Astrocyte of the hippocampus (primary cell): ENCODE measurements at regions not wholly inside any gene's neighbourhood (a gene's known extent, or its start where the extent isn't known, plus 50 kb on each side); places are given as distances from the start of the nearest gene placed in this dataset.

ENCODE experiments used
- DNase-seq: peaks from one replicate; pipeline ENCODE4 v3.0.0; 2011; ENCODE audit warnings: low read depth, low spot score

GRCh38 chrX:114332766-114333165, 251.1 kb upstream of the HTR2C start:
- DNase-seq = no peak

DNA sequence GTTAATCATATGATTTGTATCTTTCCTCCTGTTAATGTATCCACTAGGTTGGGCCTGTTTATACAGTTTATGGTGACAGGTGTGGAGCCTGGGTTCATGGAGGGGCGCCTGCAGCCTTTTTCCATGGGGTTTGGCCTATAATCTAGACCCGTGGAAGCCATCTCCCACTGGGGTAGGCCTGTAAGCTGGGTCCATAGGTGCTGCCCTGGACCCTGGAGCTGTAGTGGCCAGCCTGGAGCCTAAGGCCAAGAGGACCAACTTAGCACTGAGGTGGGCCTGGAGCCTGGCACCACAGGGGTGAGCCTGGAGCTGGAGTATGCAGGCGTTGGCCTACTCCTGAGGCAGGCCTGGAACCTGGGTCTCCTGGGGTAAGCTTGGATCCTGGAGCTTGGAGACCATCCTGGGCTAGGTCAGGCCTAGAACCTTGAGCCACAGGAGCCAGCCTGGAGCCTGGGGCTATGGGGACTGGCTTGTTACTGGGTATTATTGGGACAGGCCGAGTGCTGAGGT, 249.4 kb upstream of the HTR2C start:
- no peak for DNase-seq

DNA sequence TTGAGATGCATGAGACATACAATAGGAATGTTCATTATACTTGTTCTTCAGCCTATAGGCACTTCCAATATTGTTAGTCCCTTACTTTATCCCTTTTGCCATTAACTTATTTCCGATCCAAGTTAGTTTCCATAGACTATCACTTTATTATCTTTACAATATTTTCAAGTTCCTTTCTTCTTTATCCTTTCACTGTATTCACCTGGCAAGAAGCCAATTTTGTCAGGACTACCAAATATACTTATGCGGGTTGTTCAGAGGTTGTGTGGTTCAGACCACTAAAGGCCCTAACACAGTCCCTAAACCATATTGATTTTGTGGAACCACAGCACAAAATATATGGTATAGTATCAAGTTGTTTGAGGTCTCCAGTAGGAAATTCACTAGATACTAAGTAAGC, 245.0 kb upstream of the HTR2C start:
- DNase-seq = no peak

DNA sequence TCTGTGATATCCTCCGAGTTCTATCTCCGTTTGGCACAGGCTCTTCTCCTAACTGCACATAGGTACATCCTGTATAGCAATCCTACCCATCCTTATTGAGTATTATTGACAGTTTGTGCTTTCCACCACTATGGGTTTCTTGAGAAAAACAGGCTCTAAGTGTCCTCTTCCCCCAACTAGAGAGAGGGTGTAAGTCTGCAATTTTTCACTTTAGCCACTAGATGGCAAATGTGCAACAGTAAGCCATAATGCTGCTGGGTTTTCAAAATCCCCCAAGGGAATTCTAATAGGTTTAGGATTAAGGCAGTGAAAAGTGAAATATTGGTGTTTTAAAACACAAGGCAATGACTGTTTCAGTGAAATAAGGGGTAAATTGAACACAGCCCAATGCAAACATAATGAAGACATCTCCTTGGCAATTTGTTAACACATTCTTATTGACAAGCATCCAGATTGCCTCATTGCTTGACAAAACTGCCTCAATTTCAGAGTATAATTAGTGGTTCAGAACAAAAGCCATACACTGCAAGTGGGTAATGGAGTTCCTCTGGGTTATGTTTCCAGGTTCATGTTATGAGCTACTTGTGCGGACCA, 239.0 kb upstream of the HTR2C start:
- DNase-seq = peak; percentile 20

DNA sequence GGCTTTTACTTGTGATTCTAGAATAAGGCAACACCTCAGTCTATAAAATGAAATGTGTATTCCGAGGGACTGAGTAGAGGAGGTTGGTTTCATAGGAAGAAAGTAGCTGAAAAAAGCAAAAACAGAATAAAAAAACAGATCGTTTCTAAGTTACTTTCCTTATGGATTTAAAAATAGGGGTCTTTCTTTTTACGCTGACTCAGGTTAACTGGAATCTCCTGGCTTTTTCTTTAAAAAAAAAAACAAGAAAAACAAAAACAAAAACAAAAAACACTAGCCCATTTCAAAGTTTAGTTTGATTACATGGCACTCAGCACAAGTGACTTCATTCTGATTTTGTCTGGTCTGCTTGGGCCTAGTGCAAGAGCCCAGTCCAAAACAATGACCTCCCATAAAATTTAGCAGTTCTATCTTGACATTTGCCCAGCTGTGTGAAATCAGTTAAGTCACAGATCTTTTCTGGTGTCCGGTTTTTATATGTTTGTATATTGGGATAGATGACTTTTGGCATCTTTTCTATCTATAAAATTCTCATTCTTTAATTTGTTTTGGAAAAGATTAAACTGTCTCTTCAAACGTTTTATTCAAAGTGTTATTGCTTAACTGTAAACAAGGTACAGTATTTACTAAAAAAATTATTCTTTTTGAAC, 222.7 kb upstream of the HTR2C start:
- DNase-seq = no peak

DNA sequence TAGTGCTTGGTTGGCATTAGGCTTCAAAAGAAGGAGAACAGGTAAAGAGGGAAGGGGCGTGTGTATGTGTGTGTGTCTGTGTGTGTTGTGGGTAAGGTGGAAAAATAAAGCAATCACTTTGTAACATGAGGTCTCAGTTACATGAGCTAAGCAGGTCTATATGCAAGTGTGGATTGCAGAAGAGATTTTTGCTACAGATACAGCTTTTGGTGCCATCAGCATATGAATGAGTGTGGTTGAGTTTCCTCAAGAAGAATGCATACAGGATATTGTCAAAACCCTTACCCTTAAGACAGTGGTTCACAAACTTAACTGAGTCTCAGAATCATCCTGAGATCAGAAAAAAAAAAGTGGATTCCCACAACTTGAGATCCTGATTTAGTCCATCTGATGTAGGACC, 220.5 kb upstream of the HTR2C start:
- no peak for DNase-seq

DNA sequence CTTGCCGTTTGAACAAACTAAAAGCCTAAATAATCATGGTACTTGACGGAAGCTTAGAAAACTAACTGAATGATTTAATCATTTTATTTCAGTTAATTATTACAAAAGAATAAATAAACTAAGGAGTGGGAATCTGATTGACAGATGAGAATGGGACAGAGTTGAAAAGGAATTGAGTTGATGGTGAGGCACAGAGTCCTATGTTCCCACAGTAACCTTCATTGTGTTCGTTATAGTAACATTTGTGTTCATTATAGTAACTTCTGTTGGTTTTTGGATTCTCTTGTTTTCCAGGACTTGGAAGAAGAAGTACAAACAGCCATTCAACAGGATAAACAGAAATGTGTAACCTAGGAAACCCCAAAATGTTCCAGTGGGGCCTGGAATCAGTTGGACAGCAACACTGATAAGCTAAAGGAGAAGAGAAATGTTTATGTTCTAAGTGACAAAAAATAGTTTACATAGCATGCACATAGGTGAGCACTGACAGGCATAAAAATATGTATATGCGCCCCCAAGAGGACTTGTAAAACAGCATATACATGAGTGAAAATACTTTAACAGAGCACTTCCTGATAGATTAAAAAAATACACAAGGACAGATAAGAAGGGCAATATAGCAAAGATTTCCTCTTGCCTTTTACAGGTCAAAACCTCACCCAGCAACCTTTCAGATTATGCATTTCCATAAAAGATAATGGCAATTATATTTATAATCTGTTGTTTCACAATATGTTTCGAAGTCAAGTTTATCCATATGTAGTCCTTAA, 218.6 kb upstream of the HTR2C start:
- no peak for DNase-seq

DNA sequence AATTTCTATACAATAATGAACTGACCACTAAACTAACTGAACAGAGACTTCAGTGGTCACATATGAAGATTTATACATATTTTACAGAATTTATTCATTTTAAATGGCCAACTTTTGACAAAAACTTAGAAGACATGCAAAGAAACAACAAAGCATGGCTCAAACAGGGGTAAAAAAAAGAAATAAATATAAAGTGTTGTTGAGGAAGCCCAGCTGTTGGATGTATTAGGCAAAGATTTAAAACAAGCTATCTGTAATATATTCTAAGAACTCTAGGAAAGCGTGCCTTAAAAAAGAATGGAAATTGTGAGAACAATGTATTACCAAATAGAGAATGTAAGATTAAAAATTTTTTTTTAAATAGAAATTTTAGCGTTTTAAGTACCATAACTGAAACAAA, 210.9 kb upstream of the HTR2C start:
- no peak for DNase-seq

GRCh38 chrX:114390251-114390796, 193.6 kb upstream of the HTR2C start:
- no peak for DNase-seq
